CD4-positive, alpha-beta T cell treated with Interferon gamma for 1 hour (primary cell): ENCODE measurements at regions not wholly inside any gene's neighbourhood (a gene's known extent, or its start where the extent isn't known, plus 50 kb on each side); places are given as distances from the start of the nearest gene placed in this dataset.

Experiments used
- DNase-seq: peaks from one replicate; pipeline ENCODE4 v3.0.0-alpha.2; 2020

GRCh38 chr4:111187108-111187507, 564.2 kb upstream of the PITX2 start:
- no peak for DNase-seq

- no peak for DNase-seq
Observed at GRCh38 chr4:111198446-111198845, 575.6 kb upstream of the PITX2 start.

GRCh38 chr4:111204797-111205196, 581.9 kb upstream of the PITX2 start:
- DNase-seq = no peak

- DNase-seq = no peak
Observed at GRCh38 chr4:111208970-111209369, 586.1 kb upstream of the PITX2 start.

- no peak for DNase-seq
Observed at GRCh38 chr4:111209706-111210105, 586.8 kb upstream of the PITX2 start.

- no peak for DNase-seq
Observed at GRCh38 chr4:111210595-111210994, 587.7 kb upstream of the PITX2 start.

- DNase-seq = no peak
Observed at GRCh38 chr4:111213531-111213930, 590.7 kb upstream of the PITX2 start.

- no peak for DNase-seq
Observed at GRCh38 chr4:111214371-111214770, 591.5 kb upstream of the PITX2 start.

GRCh38 chr4:111215755-111216154, 592.9 kb upstream of the PITX2 start:
- DNase-seq = no peak

- DNase-seq = no peak
Observed at GRCh38 chr4:111216791-111217190, 593.9 kb upstream of the PITX2 start.

- DNase-seq = no peak
Observed at GRCh38 chr4:111221371-111221770, 598.5 kb upstream of the PITX2 start.

GRCh38 chr4:111228396-111228795, 605.5 kb upstream of the PITX2 start:
- DNase-seq = no peak

GRCh38 chr4:111228874-111229273, 606.0 kb upstream of the PITX2 start:
- no peak for DNase-seq

- no peak for DNase-seq
Observed at GRCh38 chr4:111230265-111230664, 607.4 kb upstream of the PITX2 start.

GRCh38 chr4:111231281-111231680, 608.4 kb upstream of the PITX2 start:
- DNase-seq = no peak

GRCh38 chr4:111234939-111235338, 612.1 kb upstream of the PITX2 start:
- DNase-seq = no peak

GRCh38 chr4:111263836-111264235, 641.0 kb upstream of the PITX2 start:
- DNase-seq = no peak

- no peak for DNase-seq
Observed at GRCh38 chr4:111266937-111267336, 644.1 kb upstream of the PITX2 start.

- DNase-seq = no peak
Observed at GRCh38 chr4:111267786-111268185, 644.9 kb upstream of the PITX2 start.

GRCh38 chr4:111268769-111269414, 646.0 kb upstream of the PITX2 start:
- no peak for DNase-seq

- no peak for DNase-seq
Observed at GRCh38 chr4:111269439-111269838, 646.6 kb upstream of the PITX2 start.

GRCh38 chr4:111274060-111274459, 651.2 kb upstream of the PITX2 start:
- DNase-seq = no peak

- DNase-seq = no peak
Observed at GRCh38 chr4:111274486-111274885, 651.6 kb upstream of the PITX2 start.

- no peak for DNase-seq
Observed at GRCh38 chr4:111281219-111281618, 658.3 kb upstream of the PITX2 start.

GRCh38 chr4:111282035-111282434, 659.2 kb upstream of the PITX2 start:
- DNase-seq = no peak
